WTC11 (cell line): ENCODE measurements at regions not wholly inside any gene's neighbourhood (a gene's known extent, or its start where the extent isn't known, plus 50 kb on each side); places are given as distances from the start of the nearest gene placed in this dataset.

Source experiments
- ATAC-seq: fragments of 200-7000 bp; cut with Tn5 transposase; 2 replicates; pipeline ENCODE4 v1.10.0; 2021; ENCODE audit warnings: mild to moderate bottlenecking, moderate library complexity
- CTCF ChIA-PET: fragments of 300-600 bp; sonication (Branson Sonifier 250); formaldehyde crosslinking; loops from one replicate; lab custom pipeline; 2021; ENCODE audit warnings: antibody characterized with exemption; lab: Charles Lee
- POLR2A ChIA-PET: fragments of 350-600 bp; sonication (Branson Sonifier 250); formaldehyde crosslinking; loops from one replicate; lab custom pipeline; 2021; ENCODE audit warnings: antibody characterized with exemption; lab: Charles Lee
- DNase-seq: peaks from one replicate; pipeline ENCODE4 v3.0.0; 2021; ENCODE audit warnings: low spot score
- H3K27ac Mint-ChIP-seq: 2 replicates; pipeline ENCODE4 v1.8.0; 2021; ENCODE audit warnings: mixed read lengths
- H3K27me3 Mint-ChIP-seq: 2 replicates; pipeline ENCODE4 v1.8.0; 2021; ENCODE audit warnings: low read depth, mild to moderate bottlenecking, moderate library complexity, mixed read lengths
- H3K36me3 Mint-ChIP-seq: 2 replicates; pipeline ENCODE4 v1.8.0; 2021; ENCODE audit warnings: mixed read lengths
- H3K4me1 Mint-ChIP-seq: 2 replicates; pipeline ENCODE4 v1.8.0; 2022; ENCODE audit warnings: mixed read lengths
- H3K4me3 Mint-ChIP-seq: 2 replicates; pipeline ENCODE4 v1.8.0; 2021; ENCODE audit warnings: mild to moderate bottlenecking, moderate library complexity, mixed read lengths
- H3K9me3 Mint-ChIP-seq: 2 replicates; pipeline ENCODE4 v1.8.0; 2021; ENCODE audit warnings: mixed read lengths
- ATF1 ChIP-seq: sonication (generic); formaldehyde crosslinking; IDR thresholded peaks from 2 replicates; pipeline ENCODE4 v1.8.1; 2023; ENCODE audit warnings: mild to moderate bottlenecking, moderate library complexity, missing genetic modification reagents
- ELF4 ChIP-seq: sonication (generic); formaldehyde crosslinking; IDR thresholded peaks from 2 replicates; pipeline ENCODE4 v1.8.1; 2022; ENCODE audit warnings: low read depth, mild to moderate bottlenecking, moderate library complexity, missing genetic modification reagents
- EMX1 ChIP-seq: fragments of 250-450 bp; sonication (Bioruptor Pico); IDR thresholded peaks from 2 replicates; pipeline ENCODE4 v1.8.0; 2021; ENCODE audit warnings: mild to moderate bottlenecking
- ETV6 ChIP-seq: sonication (generic); formaldehyde crosslinking; IDR thresholded peaks from 2 replicates; pipeline ENCODE4 v1.8.1; 2022; ENCODE audit warnings: mild to moderate bottlenecking, missing genetic modification reagents
- FOXP1 ChIP-seq: sonication (generic); formaldehyde crosslinking; IDR thresholded peaks from 2 replicates; pipeline ENCODE4 v1.8.0; 2022; ENCODE audit warnings: missing genetic modification reagents, mild to moderate bottlenecking, moderate library complexity, borderline replicate concordance
- FOXP4 ChIP-seq: sonication (generic); formaldehyde crosslinking; IDR thresholded peaks from 2 replicates; pipeline ENCODE4 v1.8.0; 2022; ENCODE audit warnings: mild to moderate bottlenecking, missing genetic modification reagents
- GABPB1 ChIP-seq: sonication (generic); formaldehyde crosslinking; IDR thresholded peaks from 2 replicates; pipeline ENCODE4 v1.8.1; 2023; ENCODE audit warnings: mild to moderate bottlenecking, missing genetic modification reagents
- IRF2 ChIP-seq: sonication (generic); formaldehyde crosslinking; IDR thresholded peaks from 2 replicates; pipeline ENCODE4 v1.8.0; 2022; ENCODE audit warnings: low read depth, missing genetic modification reagents, borderline replicate concordance
- JAZF1 ChIP-seq: fragments of 250-450 bp; sonication (Bioruptor Pico); IDR thresholded peaks from 2 replicates; pipeline ENCODE4 v1.9.0; 2021; ENCODE audit warnings: moderate library complexity, mild to moderate bottlenecking, inconsistent platforms
- KAT7 ChIP-seq: sonication (generic); formaldehyde crosslinking; IDR thresholded peaks from 2 replicates; pipeline ENCODE4 v1.8.1; 2023; ENCODE audit warnings: missing genetic modification reagents, mild to moderate bottlenecking, borderline replicate concordance
- NFE2L1 ChIP-seq: sonication (generic); formaldehyde crosslinking; IDR thresholded peaks from 2 replicates; pipeline ENCODE4 v1.8.1; 2023; ENCODE audit warnings: missing genetic modification reagents
- NR2C2 ChIP-seq: sonication (generic); formaldehyde crosslinking; IDR thresholded peaks from 2 replicates; pipeline ENCODE4 v1.8.0; 2022; ENCODE audit warnings: mild to moderate bottlenecking, missing genetic modification reagents
- RORB ChIP-seq: fragments of 250-450 bp; sonication (Bioruptor Pico); IDR thresholded peaks from 2 replicates; pipeline ENCODE4 v1.9.0; 2021; ENCODE audit warnings: mild to moderate bottlenecking
- SP1 ChIP-seq: sonication (generic); formaldehyde crosslinking; conservative IDR thresholded peaks from 2 replicates; pipeline ENCODE4 v1.8.1; 2022; ENCODE audit warnings: missing genetic modification reagents
- STAT6 ChIP-seq: sonication (generic); formaldehyde crosslinking; conservative IDR thresholded peaks from 2 replicates; pipeline ENCODE4 v1.8.1; 2023; ENCODE audit warnings: mild to moderate bottlenecking, low read depth, missing genetic modification reagents, moderate library complexity
- TEAD4 ChIP-seq: sonication (generic); formaldehyde crosslinking; IDR thresholded peaks from 2 replicates; pipeline ENCODE4 v1.8.0; 2022; ENCODE audit warnings: mild to moderate bottlenecking, missing genetic modification reagents
- ZNF121 ChIP-seq: sonication (generic); formaldehyde crosslinking; IDR thresholded peaks from 2 replicates; pipeline ENCODE4 v1.8.0; 2023; ENCODE audit warnings: missing genetic modification reagents
- ZNF263 ChIP-seq: sonication (generic); formaldehyde crosslinking; IDR thresholded peaks from 2 replicates; pipeline ENCODE4 v1.8.1; 2022; ENCODE audit warnings: low read depth, mild to moderate bottlenecking, moderate library complexity, missing genetic modification reagents
- ZNF281 ChIP-seq: sonication (generic); formaldehyde crosslinking; IDR thresholded peaks from 2 replicates; pipeline ENCODE4 v1.8.0; 2023; ENCODE audit warnings: mild to moderate bottlenecking, missing genetic modification reagents
- ZNF671 ChIP-seq: fragments of 250-450 bp; sonication (Bioruptor Pico); IDR thresholded peaks from 2 replicates; pipeline ENCODE4 v1.8.0; 2021; ENCODE audit warnings: mild to moderate bottlenecking

- Mint-ChIP-seq H3K27me3 (no peaks in the 10 kb centered on the region), H3K27ac (no peak overlapping the region), H3K4me1 (peaks cover 14% of the 10 kb centered on the region), H3K4me3 (no peak overlapping the region), H3K36me3 (no peaks in the 10 kb centered on the region)
- ChIA-PET POLR2A (no interaction called here), CTCF (no interaction called here)
- DNase-seq, result no peak
- TF ChIP-seq EMX1 (CRISPR knock-in tag) (no peak), ATF1 (CRISPR knock-in tag) (no peak), ZNF263 (CRISPR knock-in tag) (no peak), GABPB1 (CRISPR knock-in tag) (no peak), FOXP1 (CRISPR knock-in tag) (no peak), IRF2 (CRISPR knock-in tag) (no peak), RORB (no peak), FOXP4 (CRISPR knock-in tag) (no peak), ZNF281 (CRISPR knock-in tag) (no peak), ZNF671 (CRISPR knock-in tag) (no peak), NR2C2 (CRISPR knock-in tag) (no peak), ELF4 (CRISPR knock-in tag) (no peak), ETV6 (CRISPR knock-in tag) (no peak), TEAD4 (no peak), NFE2L1 (CRISPR knock-in tag) (no peak)
- TF ChIP-seq, all 79 proteins: peak for 0
- peak; percentile 85 for ATAC-seq
- H3K9me3 Mint-ChIP-seq, result no peaks in the 10 kb centered on the region
Observed at GRCh38 chr2:138324068-138324771, 177.3 kb upstream of the SPOPL start.

- no peaks in the 10 kb centered on the region for H3K9me3 Mint-ChIP-seq
- H3K36me3 Mint-ChIP-seq, result no peaks in the 10 kb centered on the region
- CTCF ChIA-PET, result no interaction called here
- H3K4me1 Mint-ChIP-seq, result peaks cover under 1% of the 10 kb centered on the region; the same call in 1 of the 2 replicates
- POLR2A ChIA-PET, result no interaction called here
- no peak for DNase-seq
- H3K27me3 Mint-ChIP-seq, result no peaks in the 10 kb centered on the region
- no peak for ATAC-seq
- no peak overlapping the region for H3K27ac Mint-ChIP-seq
- H3K4me3 Mint-ChIP-seq, result no peak overlapping the region
- TF ChIP-seq JAZF1 (no peak), STAT6 (CRISPR knock-in tag) (no peak), ATF1 (CRISPR knock-in tag) (no peak), ZNF281 (CRISPR knock-in tag) (no peak), ZNF121 (CRISPR knock-in tag) (no peak), KAT7 (CRISPR knock-in tag) (no peak), FOXP4 (CRISPR knock-in tag) (no peak), SP1 (CRISPR knock-in tag) (no peak)
Observed at GRCh38 chr2:138327967-138328366, 173.6 kb upstream of the SPOPL start.
